MM.1S (cell line): ENCODE measurements at regions not wholly inside any gene's neighbourhood (a gene's known extent, or its start where the extent isn't known, plus 50 kb on each side); places are given as distances from the start of the nearest gene placed in this dataset.

Experiments
- DNase-seq: peaks from one replicate; pipeline ENCODE4 v3.0.0-alpha.2; 2015
- H2AFZ ChIP-seq: fragments of 300-600 bp; sonication (generic); 2 replicates; pipeline ENCODE4 v1.6.0; 2016; ENCODE audit warnings: antibody characterized with exemption, low read length
- H3F3A ChIP-seq: fragments of 300-600 bp; sonication (generic); 2 replicates; pipeline ENCODE4 v1.6.1; 2016; ENCODE audit warnings: mild to moderate bottlenecking, antibody characterized with exemption, low read length, moderate library complexity, mixed read lengths; ENCODE audit not compliant: insufficient read depth
- H3K27ac ChIP-seq: fragments of 300-600 bp; sonication (generic); 2 replicates; pipeline ENCODE4 v1.5.1; 2016; ENCODE audit warnings: mild to moderate bottlenecking, low read length
- H3K27me3 ChIP-seq: fragments of 300-600 bp; sonication (generic); replicated peaks from 2 replicates; pipeline ENCODE4 v1.6.0; 2016; ENCODE audit warnings: low read length; ENCODE audit not compliant: insufficient read depth
- H3K36me3 ChIP-seq: fragments of 300-600 bp; sonication (generic); replicated peaks from 2 replicates; pipeline ENCODE4 v1.6.1; 2016; ENCODE audit warnings: mild to moderate bottlenecking, low read length, mixed read lengths; ENCODE audit not compliant: insufficient read depth
- H3K4me1 ChIP-seq: fragments of 300-600 bp; sonication (generic); 2 replicates; pipeline ENCODE4 v1.6.1; 2016; ENCODE audit warnings: low read length, mixed read lengths
- H3K4me2 ChIP-seq: fragments of 300-600 bp; sonication (generic); 2 replicates; pipeline ENCODE4 v1.6.0; 2016; ENCODE audit warnings: low read depth, low read length
- H3K4me3 ChIP-seq: fragments of 300-600 bp; sonication (generic); 2 replicates; pipeline ENCODE4 v1.5.1; 2016; ENCODE audit warnings: low read length, mixed read lengths
- H3K79me2 ChIP-seq: fragments of 300-600 bp; sonication (generic); 2 replicates; pipeline ENCODE4 v1.6.1; 2016; ENCODE audit warnings: mixed run types, low read length, mixed read lengths
- H3K9ac ChIP-seq: fragments of 300-600 bp; sonication (generic); 2 replicates; pipeline ENCODE4 v1.6.1; 2016; ENCODE audit warnings: low read length, mixed read lengths
- H3K9me2 ChIP-seq: fragments of 300-600 bp; sonication (generic); replicated peaks from 2 replicates; pipeline ENCODE4 v1.6.1; 2016; ENCODE audit warnings: mild to moderate bottlenecking, low read length, mixed read lengths; ENCODE audit not compliant: insufficient read depth
- H3K9me3 ChIP-seq: fragments of 300-600 bp; sonication (generic); replicated peaks from 2 replicates; pipeline ENCODE4 v1.6.1; 2016; ENCODE audit warnings: mild to moderate bottlenecking, low read length, mixed read lengths; ENCODE audit not compliant: insufficient read depth
- H4K20me1 ChIP-seq: fragments of 300-600 bp; sonication (generic); 2 replicates; pipeline ENCODE4 v1.6.1; 2016; ENCODE audit warnings: mild to moderate bottlenecking, low read length, moderate library complexity, mixed read lengths; ENCODE audit not compliant: insufficient read depth
- CTCF ChIP-seq: fragments of 300-600 bp; sonication (generic); IDR thresholded peaks from 2 replicates; pipeline ENCODE4 v1.5.1; 2016; ENCODE audit warnings: antibody characterized with exemption, low read length, mixed read lengths
- EZH2 ChIP-seq: fragments of 300-600 bp; sonication (generic); optimal IDR thresholded peaks from 2 replicates; pipeline ENCODE3; 2017; ENCODE audit warnings: low read depth, mild to moderate bottlenecking, antibody characterized with exemption, low read length, mixed read lengths
- EZH2phosphoT487 ChIP-seq: fragments of 300-600 bp; sonication (generic); IDR thresholded peaks from 2 replicates; pipeline ENCODE4 v1.6.1; 2018; ENCODE audit warnings: antibody characterized with exemption, low read length

DNA sequence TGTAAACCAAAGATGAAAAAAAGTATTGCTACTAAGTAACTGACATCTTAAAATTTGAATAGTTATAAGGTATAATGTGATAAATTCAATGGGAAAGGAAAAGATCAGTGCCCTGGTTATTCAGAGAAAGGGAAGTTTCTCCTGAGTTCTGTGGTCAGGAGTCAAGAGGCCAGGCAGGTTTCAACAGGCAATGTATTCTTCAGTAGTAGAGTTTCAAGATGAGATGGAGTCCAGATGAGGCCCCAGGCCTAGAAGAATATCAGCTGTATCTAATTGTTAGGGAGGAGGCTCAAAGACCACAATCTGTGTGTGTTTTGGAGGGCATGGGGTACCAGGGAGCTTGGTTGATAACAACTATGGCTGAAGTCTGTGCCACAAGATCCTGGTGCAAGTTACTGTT, 101.4 kb upstream of the DLX6 start:
- Histone ChIP-seq H4K20me1 (no peaks in the 10 kb centered on the region), H3K9ac (no peak overlapping the region), H3K27me3 (no peaks in the 10 kb centered on the region), H2AFZ (no peak overlapping the region), H3K4me2 (no peak overlapping the region), H3K9me3 (no peaks in the 10 kb centered on the region), H3F3A (no peaks in the 10 kb centered on the region), H3K27ac (no peak overlapping the region), H3K36me3 (no peaks in the 10 kb centered on the region), H3K4me1 (no peaks in the 10 kb centered on the region), H3K9me2 (no peaks in the 10 kb centered on the region), H3K4me3 (no peak overlapping the region), H3K79me2 (no peaks in the 10 kb centered on the region)
- no peak for DNase-seq
- TF ChIP-seq CTCF = no peak
- TF ChIP-seq EZH2 = no peak
- no peak for TF ChIP-seq EZH2phosphoT487

DNA sequence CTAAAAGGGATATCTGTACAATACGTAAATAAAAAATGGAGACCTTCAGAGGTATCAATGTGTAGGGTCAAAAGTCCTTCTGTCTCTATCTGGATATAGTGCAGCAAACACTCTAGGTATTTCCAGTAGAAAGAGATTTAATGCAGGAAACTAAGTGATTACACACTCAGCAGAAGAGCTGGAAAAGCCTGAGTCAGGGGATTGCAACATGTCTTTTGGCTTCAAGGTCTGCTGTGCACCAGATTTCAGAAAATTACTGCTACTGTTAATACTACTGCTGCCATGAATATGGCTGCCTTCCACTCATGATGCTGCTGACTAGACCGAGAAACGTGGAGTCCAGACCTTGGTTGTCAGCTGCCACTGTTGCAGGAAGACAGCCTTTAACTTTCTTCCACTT, 94.9 kb upstream of the DLX6 start:
- H3K27me3 ChIP-seq = no peaks in the 10 kb centered on the region
- H3F3A ChIP-seq = no peaks in the 10 kb centered on the region
- TF ChIP-seq EZH2phosphoT487 (no peak), EZH2 (no peak), CTCF (no peak)
- no peak overlapping the region for H3K9ac ChIP-seq
- H3K27ac ChIP-seq = no peak overlapping the region
- no peaks in the 10 kb centered on the region for H3K9me3 ChIP-seq
- DNase-seq = no peak
- H3K79me2 ChIP-seq = no peaks in the 10 kb centered on the region
- no peaks in the 10 kb centered on the region for H3K4me1 ChIP-seq
- no peak overlapping the region for H2AFZ ChIP-seq
- no peaks in the 10 kb centered on the region for H3K9me2 ChIP-seq
- H3K4me3 ChIP-seq = no peak overlapping the region
- no peak overlapping the region for H3K4me2 ChIP-seq
- H3K36me3 ChIP-seq = no peaks in the 10 kb centered on the region
- H4K20me1 ChIP-seq = no peaks in the 10 kb centered on the region

DNA sequence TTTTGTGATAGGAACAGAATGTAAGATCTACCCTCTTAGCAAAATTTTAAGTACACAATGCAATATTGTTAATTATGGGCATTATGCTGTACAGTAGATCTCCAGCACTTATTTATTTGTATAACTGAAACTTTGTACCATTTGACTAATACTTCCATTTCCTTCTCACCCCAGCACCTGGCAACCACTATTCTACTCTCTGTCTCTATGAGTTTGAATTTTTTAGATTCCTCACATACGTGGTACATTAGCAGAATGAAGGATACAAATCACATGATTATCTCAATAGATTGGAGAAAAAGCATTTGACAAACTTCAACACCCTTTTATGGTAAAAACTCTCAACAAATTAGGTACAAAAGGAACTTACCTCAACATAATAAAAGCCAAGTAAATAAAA, 90.3 kb upstream of the DLX6 start:
- H3K36me3 ChIP-seq = no peaks in the 10 kb centered on the region
- no peaks in the 10 kb centered on the region for H3K79me2 ChIP-seq
- no peak overlapping the region for H3K27ac ChIP-seq
- no peaks in the 10 kb centered on the region for H3F3A ChIP-seq
- no peak overlapping the region for H3K4me3 ChIP-seq
- H4K20me1 ChIP-seq = no peaks in the 10 kb centered on the region
- no peaks in the 10 kb centered on the region for H3K9me2 ChIP-seq
- H3K27me3 ChIP-seq = no peaks in the 10 kb centered on the region
- no peak overlapping the region for H2AFZ ChIP-seq
- DNase-seq = no peak
- H3K9ac ChIP-seq = no peak overlapping the region
- no peaks in the 10 kb centered on the region for H3K4me1 ChIP-seq
- no peak for TF ChIP-seq CTCF
- TF ChIP-seq EZH2 = no peak
- TF ChIP-seq EZH2phosphoT487 = no peak
- H3K9me3 ChIP-seq = no peaks in the 10 kb centered on the region
- no peak overlapping the region for H3K4me2 ChIP-seq

- Histone ChIP-seq H3K4me1 (no peaks in the 10 kb centered on the region), H3K9me2 (no peaks in the 10 kb centered on the region), H3K79me2 (no peaks in the 10 kb centered on the region), H3K4me3 (no peak overlapping the region), H3K27me3 (no peaks in the 10 kb centered on the region), H3K4me2 (no peak overlapping the region), H3F3A (no peaks in the 10 kb centered on the region), H3K9ac (no peak overlapping the region), H3K27ac (no peak overlapping the region), H3K36me3 (no peaks in the 10 kb centered on the region), H2AFZ (no peak overlapping the region), H3K9me3 (no peaks in the 10 kb centered on the region), H4K20me1 (no peaks in the 10 kb centered on the region)
- TF ChIP-seq EZH2 (no peak), CTCF (no peak), EZH2phosphoT487 (no peak)
- DNase-seq = no peak
Observed at GRCh38 chr7:96920064-96920463, 85.3 kb upstream of the DLX6 start.
